ENCODE measurements at regions not wholly inside any gene's neighbourhood (a gene's known extent, or its start where the extent isn't known, plus 50 kb on each side); places are given as distances from the start of the nearest gene placed in this dataset.

DNA sequence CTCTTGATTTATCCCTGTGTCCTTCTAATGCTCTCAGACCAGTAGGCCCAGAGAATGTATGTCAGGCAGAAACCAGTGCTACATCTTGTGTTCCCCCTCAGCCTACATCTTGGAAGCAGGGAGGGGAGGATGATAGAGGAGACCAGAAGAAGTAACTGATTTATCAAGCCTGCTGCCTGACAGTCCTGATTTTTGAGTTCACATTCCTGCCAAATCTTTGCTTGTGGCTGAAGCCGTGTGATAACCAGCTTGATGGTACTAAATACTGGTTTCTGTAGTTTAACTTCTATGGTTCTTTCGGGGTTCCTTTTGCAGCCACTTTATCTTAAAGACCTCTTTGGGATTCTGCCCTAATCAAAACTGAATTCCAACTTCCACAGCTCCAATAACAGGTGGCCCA is 59.7 kb upstream of the WDR26 start:
- Histone ChIP-seq H3K36me3 (ENCODE audit: control insufficient read depth in 1 of 2, insufficient read depth in 2 of 2, low read length in 2 of 2) (no peaks in the 10 kb centered on the region), H3K4me2 (ENCODE audit: low read length) (no peak overlapping the region), H4K20me1 (ENCODE audit: insufficient read depth) (no peaks in the 10 kb centered on the region), H3K4me3 (replicated peaks in 1 of 2; ENCODE audit: low read depth in 1 of 2, low read length in 2 of 2) (no peak overlapping the region), H3K9me2 (ENCODE audit: insufficient read depth) (no peaks in the 10 kb centered on the region), H2AFZ (ENCODE audit: low read depth, low read length, poor library complexity, severe bottlenecking) (no peak overlapping the region), H3K27me3 (ENCODE audit: insufficient read depth, low read length) (no peaks in the 10 kb centered on the region), H3K27ac (ENCODE audit: low read depth, low read length) (no peak overlapping the region), H3K9me3 (ENCODE audit: control insufficient read depth in 1 of 2, insufficient read depth in 1 of 2, low read depth in 1 of 2, low read length in 2 of 2) (no peaks in the 10 kb centered on the region), H3K4me1 (ENCODE audit: control insufficient read depth in 1 of 2, insufficient read depth in 2 of 2, low read length in 2 of 2) (peaks cover 11 to 20% of the 10 kb centered on the region in 2 experiments), H3K9ac (ENCODE audit: low read length) (no peak overlapping the region), H3K79me2 (ENCODE audit: insufficient read depth, low read length) (no peaks in the 10 kb centered on the region)
- POLR2A ChIA-PET, result no interaction called here
- no TSS peak for BruUV-seq (replicated peaks)
- intact Hi-C loops (cut with micrococcal nuclease), result no loop called here
- ATAC-seq (no peak), DNase-seq (ENCODE audit: low read depth, low spot score) (no peak)
- TF ChIP-seq, protein P1, sequence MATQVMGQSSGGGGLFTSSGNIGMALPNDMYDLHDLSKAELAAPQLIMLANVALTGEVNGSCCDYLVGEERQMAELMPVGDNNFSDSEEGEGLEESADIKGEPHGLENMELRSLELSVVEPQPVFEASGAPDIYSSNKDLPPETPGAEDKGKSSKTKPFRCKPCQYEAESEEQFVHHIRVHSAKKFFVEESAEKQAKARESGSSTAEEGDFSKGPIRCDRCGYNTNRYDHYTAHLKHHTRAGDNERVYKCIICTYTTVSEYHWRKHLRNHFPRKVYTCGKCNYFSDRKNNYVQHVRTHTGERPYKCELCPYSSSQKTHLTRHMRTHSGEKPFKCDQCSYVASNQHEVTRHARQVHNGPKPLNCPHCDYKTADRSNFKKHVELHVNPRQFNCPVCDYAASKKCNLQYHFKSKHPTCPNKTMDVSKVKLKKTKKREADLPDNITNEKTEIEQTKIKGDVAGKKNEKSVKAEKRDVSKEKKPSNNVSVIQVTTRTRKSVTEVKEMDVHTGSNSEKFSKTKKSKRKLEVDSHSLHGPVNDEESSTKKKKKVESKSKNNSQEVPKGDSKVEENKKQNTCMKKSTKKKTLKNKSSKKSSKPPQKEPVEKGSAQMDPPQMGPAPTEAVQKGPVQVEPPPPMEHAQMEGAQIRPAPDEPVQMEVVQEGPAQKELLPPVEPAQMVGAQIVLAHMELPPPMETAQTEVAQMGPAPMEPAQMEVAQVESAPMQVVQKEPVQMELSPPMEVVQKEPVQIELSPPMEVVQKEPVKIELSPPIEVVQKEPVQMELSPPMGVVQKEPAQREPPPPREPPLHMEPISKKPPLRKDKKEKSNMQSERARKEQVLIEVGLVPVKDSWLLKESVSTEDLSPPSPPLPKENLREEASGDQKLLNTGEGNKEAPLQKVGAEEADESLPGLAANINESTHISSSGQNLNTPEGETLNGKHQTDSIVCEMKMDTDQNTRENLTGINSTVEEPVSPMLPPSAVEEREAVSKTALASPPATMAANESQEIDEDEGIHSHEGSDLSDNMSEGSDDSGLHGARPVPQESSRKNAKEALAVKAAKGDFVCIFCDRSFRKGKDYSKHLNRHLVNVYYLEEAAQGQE (IDR thresholded peaks at IDR 0.05; ENCODE audit: low read depth), result no peak
- RAD21 ChIA-PET (ENCODE audit: low non-redundant PET in 1 of 2, low total read pairs in 2 of 2, uncharacterized antibody in 2 of 2, unreplicated experiment in 2 of 2), result no interaction called here
- CTCF ChIA-PET, result no interaction called here

DNA sequence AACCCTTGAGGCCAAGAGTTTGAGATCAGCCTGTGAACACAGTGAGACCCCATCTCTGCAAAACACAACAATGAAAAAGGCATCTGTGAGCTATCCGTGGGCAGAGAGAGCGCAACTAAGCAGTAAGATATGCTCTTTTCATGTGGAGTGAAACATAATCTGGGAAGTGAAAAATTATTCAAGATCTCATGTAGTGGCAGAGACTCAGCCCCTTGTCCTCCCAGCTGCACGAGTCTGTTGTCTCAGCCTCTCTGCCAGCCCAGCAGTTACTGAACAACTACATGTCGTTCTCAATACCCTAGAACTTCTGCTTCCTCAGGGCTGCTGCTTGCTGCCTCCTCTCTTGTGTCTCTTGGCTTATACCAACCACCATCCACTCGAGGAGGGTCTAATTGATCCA is 61.3 kb upstream of the WDR26 start:
- no peaks in the 10 kb centered on the region for H3K9me2 ChIP-seq (ENCODE audit: insufficient read depth)
- ChIA-PET POLR2A (no interaction called here), RAD21 (ENCODE audit: low non-redundant PET in 1 of 2, low total read pairs in 2 of 2, uncharacterized antibody in 2 of 2, unreplicated experiment in 2 of 2) (no interaction called here), CTCF (no interaction called here)
- no peaks in the 10 kb centered on the region for H3K79me2 ChIP-seq (ENCODE audit: insufficient read depth, low read length)
- intact Hi-C loops (cut with micrococcal nuclease), result no loop called here
- ATAC-seq (no peak), DNase-seq (ENCODE audit: low read depth, low spot score) (no peak)
- no TSS peak for BruUV-seq (replicated peaks)
- no peak overlapping the region for H3K9ac ChIP-seq (ENCODE audit: low read length)
- H2AFZ ChIP-seq (ENCODE audit: low read depth, low read length, poor library complexity, severe bottlenecking), result no peak overlapping the region
- no peaks in the 10 kb centered on the region for H3K9me3 ChIP-seq (ENCODE audit: control insufficient read depth in 1 of 2, insufficient read depth in 1 of 2, low read depth in 1 of 2, low read length in 2 of 2)
- H3K36me3 ChIP-seq (ENCODE audit: control insufficient read depth in 1 of 2, insufficient read depth in 2 of 2, low read length in 2 of 2), result no peaks in the 10 kb centered on the region
- H3K27me3 ChIP-seq (ENCODE audit: insufficient read depth, low read length), result no peaks in the 10 kb centered on the region
- no peak overlapping the region for H3K4me3 ChIP-seq (replicated peaks in 1 of 2; ENCODE audit: low read depth in 1 of 2, low read length in 2 of 2)
- H3K27ac ChIP-seq (ENCODE audit: low read depth, low read length), result no peak overlapping the region
- H3K4me2 ChIP-seq (ENCODE audit: low read length), result no peak overlapping the region
- H4K20me1 ChIP-seq (ENCODE audit: insufficient read depth), result no peaks in the 10 kb centered on the region
- H3K4me1 ChIP-seq (ENCODE audit: control insufficient read depth in 1 of 2, insufficient read depth in 2 of 2, low read length in 2 of 2), result peaks cover 11 to 24% of the 10 kb centered on the region in 2 experiments
- no peak for TF ChIP-seq EZH2 (IDR thresholded peaks at IDR 0.05)
- TF ChIP-seq, protein P2, sequence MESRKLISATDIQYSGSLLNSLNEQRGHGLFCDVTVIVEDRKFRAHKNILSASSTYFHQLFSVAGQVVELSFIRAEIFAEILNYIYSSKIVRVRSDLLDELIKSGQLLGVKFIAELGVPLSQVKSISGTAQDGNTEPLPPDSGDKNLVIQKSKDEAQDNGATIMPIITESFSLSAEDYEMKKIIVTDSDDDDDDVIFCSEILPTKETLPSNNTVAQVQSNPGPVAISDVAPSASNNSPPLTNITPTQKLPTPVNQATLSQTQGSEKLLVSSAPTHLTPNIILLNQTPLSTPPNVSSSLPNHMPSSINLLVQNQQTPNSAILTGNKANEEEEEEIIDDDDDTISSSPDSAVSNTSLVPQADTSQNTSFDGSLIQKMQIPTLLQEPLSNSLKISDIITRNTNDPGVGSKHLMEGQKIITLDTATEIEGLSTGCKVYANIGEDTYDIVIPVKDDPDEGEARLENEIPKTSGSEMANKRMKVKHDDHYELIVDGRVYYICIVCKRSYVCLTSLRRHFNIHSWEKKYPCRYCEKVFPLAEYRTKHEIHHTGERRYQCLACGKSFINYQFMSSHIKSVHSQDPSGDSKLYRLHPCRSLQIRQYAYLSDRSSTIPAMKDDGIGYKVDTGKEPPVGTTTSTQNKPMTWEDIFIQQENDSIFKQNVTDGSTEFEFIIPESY (IDR thresholded peaks at IDR 0.05; ENCODE audit: extremely low read depth, insufficient replicate concordance, low read length), result no peak
- TF ChIP-seq TCF7L2 (IDR thresholded peaks at IDR 0.05; ENCODE audit: borderline replicate concordance, extremely low read depth, insufficient read depth, insufficient read length), result no peak
- TF ChIP-seq, protein P3, sequence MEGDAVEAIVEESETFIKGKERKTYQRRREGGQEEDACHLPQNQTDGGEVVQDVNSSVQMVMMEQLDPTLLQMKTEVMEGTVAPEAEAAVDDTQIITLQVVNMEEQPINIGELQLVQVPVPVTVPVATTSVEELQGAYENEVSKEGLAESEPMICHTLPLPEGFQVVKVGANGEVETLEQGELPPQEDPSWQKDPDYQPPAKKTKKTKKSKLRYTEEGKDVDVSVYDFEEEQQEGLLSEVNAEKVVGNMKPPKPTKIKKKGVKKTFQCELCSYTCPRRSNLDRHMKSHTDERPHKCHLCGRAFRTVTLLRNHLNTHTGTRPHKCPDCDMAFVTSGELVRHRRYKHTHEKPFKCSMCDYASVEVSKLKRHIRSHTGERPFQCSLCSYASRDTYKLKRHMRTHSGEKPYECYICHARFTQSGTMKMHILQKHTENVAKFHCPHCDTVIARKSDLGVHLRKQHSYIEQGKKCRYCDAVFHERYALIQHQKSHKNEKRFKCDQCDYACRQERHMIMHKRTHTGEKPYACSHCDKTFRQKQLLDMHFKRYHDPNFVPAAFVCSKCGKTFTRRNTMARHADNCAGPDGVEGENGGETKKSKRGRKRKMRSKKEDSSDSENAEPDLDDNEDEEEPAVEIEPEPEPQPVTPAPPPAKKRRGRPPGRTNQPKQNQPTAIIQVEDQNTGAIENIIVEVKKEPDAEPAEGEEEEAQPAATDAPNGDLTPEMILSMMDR (IDR thresholded peaks at IDR 0.05 in 2 of 3, conservative IDR thresholded peaks at IDR 0.05 in 1 of 3; ENCODE audit: borderline replicate concordance in 1 of 3, insufficient read depth in 1 of 3, low read depth in 2 of 3, low read length in 2 of 3), result no peak
- no peak for TF ChIP-seq POLR2A (IDR thresholded peaks at IDR 0.05; ENCODE audit: borderline replicate concordance, extremely low read depth, insufficient read depth, insufficient read length)
- no peak for TF ChIP-seq ELF1 (IDR thresholded peaks at IDR 0.05; ENCODE audit: borderline replicate concordance, low read depth)
- TF ChIP-seq, protein P4, sequence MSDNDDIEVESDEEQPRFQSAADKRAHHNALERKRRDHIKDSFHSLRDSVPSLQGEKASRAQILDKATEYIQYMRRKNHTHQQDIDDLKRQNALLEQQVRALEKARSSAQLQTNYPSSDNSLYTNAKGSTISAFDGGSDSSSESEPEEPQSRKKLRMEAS (IDR thresholded peaks at IDR 0.05), result no peak
- TF ChIP-seq, protein P5, sequence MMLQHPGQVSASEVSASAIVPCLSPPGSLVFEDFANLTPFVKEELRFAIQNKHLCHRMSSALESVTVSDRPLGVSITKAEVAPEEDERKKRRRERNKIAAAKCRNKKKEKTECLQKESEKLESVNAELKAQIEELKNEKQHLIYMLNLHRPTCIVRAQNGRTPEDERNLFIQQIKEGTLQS (IDR thresholded peaks at IDR 0.05), result no peak
- no peak for TF ChIP-seq RAD21 (IDR thresholded peaks at IDR 0.05; ENCODE audit: low read depth)
- TF ChIP-seq JUND (IDR thresholded peaks at IDR 0.05), result no peak
- no peak for TF ChIP-seq SIN3A (IDR thresholded peaks at IDR 0.05; ENCODE audit: low read depth)
- no peak for TF ChIP-seq YY1 (IDR thresholded peaks at IDR 0.05; ENCODE audit: extremely low read depth, insufficient replicate concordance, low read depth, low read length)
